Smooth muscle cell (in vitro differentiated cells): ENCODE measurements at regions not wholly inside any gene's neighbourhood (a gene's known extent, or its start where the extent isn't known, plus 50 kb on each side); places are given as distances from the start of the nearest gene placed in this dataset.
"Not testable (repeated sequence)": the region's sequence is repeated elsewhere in the genome, so short reads cannot be mapped to it uniquely, and the experiment has no call there.

Source experiments
- DNase-seq: peaks from one replicate; lab custom pipeline; 2025; ENCODE audit not compliant: unreplicated experiment; lab: John Stamatoyannopoulos, UW
- H2AFZ ChIP-seq: fragments of 200-600 bp; sonication (generic); 2 replicates; pipeline ENCODE4 v1.6.0; 2016; ENCODE audit warnings: antibody characterized with exemption, low read depth, mild to moderate bottlenecking
- H3F3A ChIP-seq: fragments of 200-600 bp; sonication (generic); 2 replicates; pipeline ENCODE4 v1.6.0; 2017; ENCODE audit warnings: antibody characterized with exemption, low read depth
- H3K27ac ChIP-seq: fragments of 200-600 bp; sonication (generic); 2 replicates; pipeline ENCODE4 v1.5.1; 2016; ENCODE audit warnings: low read depth, mild to moderate bottlenecking
- H3K27me3 ChIP-seq: fragments of 200-600 bp; sonication (generic); 2 replicates; pipeline ENCODE4 v1.6.1; 2016; ENCODE audit warnings: low read depth, mild to moderate bottlenecking
- H3K36me3 ChIP-seq: fragments of 200-600 bp; sonication (generic); 2 replicates; pipeline ENCODE4 v1.5.1; 2016; ENCODE audit warnings: low read depth
- H3K4me1 ChIP-seq: fragments of 200-600 bp; sonication (generic); 2 replicates; pipeline ENCODE4 v1.5.1; 2016; ENCODE audit warnings: low read depth
- H3K4me2 ChIP-seq: fragments of 200-600 bp; sonication (generic); 2 replicates; pipeline ENCODE4 v1.6.0; 2016; ENCODE audit warnings: mild to moderate bottlenecking
- H3K4me3 ChIP-seq: fragments of 200-600 bp; sonication (generic); 2 replicates; pipeline ENCODE4 v1.5.1; 2016; ENCODE audit warnings: mild to moderate bottlenecking
- H3K79me2 ChIP-seq: fragments of 200-600 bp; sonication (generic); 2 replicates; pipeline ENCODE4 v1.6.0; 2016; ENCODE audit warnings: low read depth, mild to moderate bottlenecking
- H3K9ac ChIP-seq: fragments of 200-600 bp; sonication (generic); 2 replicates; pipeline ENCODE4 v1.6.0; 2016; ENCODE audit warnings: low read depth
- H3K9me3 ChIP-seq: fragments of 200-600 bp; sonication (generic); replicated peaks from 2 replicates; pipeline ENCODE4 v1.5.1; 2016; ENCODE audit warnings: low read depth
- H4K20me1 ChIP-seq: fragments of 200-600 bp; sonication (generic); 2 replicates; pipeline ENCODE4 v1.6.0; 2016; ENCODE audit warnings: low read depth
- CTCF ChIP-seq: fragments of 200-600 bp; sonication (generic); IDR thresholded peaks from 2 replicates; pipeline ENCODE4 v1.5.1; 2017; ENCODE audit warnings: borderline replicate concordance, mild to moderate bottlenecking, antibody characterized with exemption; ENCODE audit not compliant: insufficient read depth, poor library complexity, severe bottlenecking
- WGBS: methylation state at CpG from one replicate; pipeline ENCODE4 v1.1.7; 2016; ENCODE audit warnings: low lambda C conversion rate; 5-methylcytosine and 5-hydroxymethylcytosine counted together

- Histone ChIP-seq H2AFZ (peak overlapping the region; percentile 72), H3K4me3 (no peak overlapping the region), H3K27me3 (no peaks in the 10 kb centered on the region), H3F3A (no peaks in the 10 kb centered on the region), H3K4me2 (peak overlapping the region; percentile 43), H3K79me2 (no peaks in the 10 kb centered on the region), H3K27ac (no peak overlapping the region), H3K9me3 (no peaks in the 10 kb centered on the region), H3K9ac (no peak overlapping the region), H3K4me1 (no peaks in the 10 kb centered on the region), H3K36me3 (no peaks in the 10 kb centered on the region), H4K20me1 (no peaks in the 10 kb centered on the region)
- WGBS = 67% methylated on average over 2 of the region's 2 CpGs
- TF ChIP-seq CTCF = no peak
- no peak for DNase-seq
Measured at GRCh38 chr4:131488772-131489171, 1660.3 kb upstream of the PCDH10 start.

- H4K20me1 ChIP-seq, H3F3A ChIP-seq: not testable (repeated sequence)
- WGBS = 69% methylated on average over 5 of the region's 5 CpGs
Measured at GRCh38 chr4:131496211-131496610, 1652.9 kb upstream of the PCDH10 start.

GRCh38 chr4:131499141-131499873 lies 1649.8 kb upstream of the PCDH10 start:
- no peak for TF ChIP-seq CTCF
- no peaks in the 10 kb centered on the region for H3K9me3 ChIP-seq
- H3K27me3 ChIP-seq = no peaks in the 10 kb centered on the region
- no peaks in the 10 kb centered on the region for H4K20me1 ChIP-seq
- no peak overlapping the region for H3K9ac ChIP-seq
- no peak for DNase-seq
- H3F3A ChIP-seq = no peaks in the 10 kb centered on the region
- H3K79me2 ChIP-seq = no peaks in the 10 kb centered on the region
- no peak overlapping the region for H3K4me2 ChIP-seq
- no peak overlapping the region for H3K4me3 ChIP-seq
- no peak overlapping the region for H2AFZ ChIP-seq
- 64% methylated on average over 10 of the region's 10 CpGs for WGBS
- no peak overlapping the region for H3K27ac ChIP-seq
- H3K36me3 ChIP-seq = no peaks in the 10 kb centered on the region
- no peaks in the 10 kb centered on the region for H3K4me1 ChIP-seq

More at GRCh38 chr4:131496211-131496610, 1652.9 kb upstream of the PCDH10 start:
- H3K27me3 ChIP-seq, H3K4me1 ChIP-seq, H3K79me2 ChIP-seq, H2AFZ ChIP-seq, H3K9ac ChIP-seq, H3K27ac ChIP-seq, H3K36me3 ChIP-seq, H3K9me3 ChIP-seq, H3K4me3 ChIP-seq, H3K4me2 ChIP-seq, DNase-seq: not testable (repeated sequence)

- 69% methylated on average over 3 of the region's 3 CpGs for WGBS
- no peaks in the 10 kb centered on the region for H3K27me3 ChIP-seq
- no peaks in the 10 kb centered on the region for H4K20me1 ChIP-seq
- no peak overlapping the region for H3K4me2 ChIP-seq
- no peaks in the 10 kb centered on the region for H3F3A ChIP-seq
- H3K4me3 ChIP-seq = no peak overlapping the region
- no peak overlapping the region for H3K27ac ChIP-seq
- H2AFZ ChIP-seq = no peak overlapping the region
- TF ChIP-seq CTCF = no peak
- H3K9ac ChIP-seq = no peak overlapping the region
- no peak for DNase-seq
- H3K4me1 ChIP-seq = no peaks in the 10 kb centered on the region
- no peaks in the 10 kb centered on the region for H3K36me3 ChIP-seq
- no peaks in the 10 kb centered on the region for H3K79me2 ChIP-seq
- no peaks in the 10 kb centered on the region for H3K9me3 ChIP-seq
Measured at GRCh38 chr4:131509521-131509920, 1639.6 kb upstream of the PCDH10 start.
